ENCODE measurements at regions not wholly inside any gene's neighbourhood (a gene's known extent, or its start where the extent isn't known, plus 50 kb on each side); places are given as distances from the start of the nearest gene placed in this dataset.

DNA sequence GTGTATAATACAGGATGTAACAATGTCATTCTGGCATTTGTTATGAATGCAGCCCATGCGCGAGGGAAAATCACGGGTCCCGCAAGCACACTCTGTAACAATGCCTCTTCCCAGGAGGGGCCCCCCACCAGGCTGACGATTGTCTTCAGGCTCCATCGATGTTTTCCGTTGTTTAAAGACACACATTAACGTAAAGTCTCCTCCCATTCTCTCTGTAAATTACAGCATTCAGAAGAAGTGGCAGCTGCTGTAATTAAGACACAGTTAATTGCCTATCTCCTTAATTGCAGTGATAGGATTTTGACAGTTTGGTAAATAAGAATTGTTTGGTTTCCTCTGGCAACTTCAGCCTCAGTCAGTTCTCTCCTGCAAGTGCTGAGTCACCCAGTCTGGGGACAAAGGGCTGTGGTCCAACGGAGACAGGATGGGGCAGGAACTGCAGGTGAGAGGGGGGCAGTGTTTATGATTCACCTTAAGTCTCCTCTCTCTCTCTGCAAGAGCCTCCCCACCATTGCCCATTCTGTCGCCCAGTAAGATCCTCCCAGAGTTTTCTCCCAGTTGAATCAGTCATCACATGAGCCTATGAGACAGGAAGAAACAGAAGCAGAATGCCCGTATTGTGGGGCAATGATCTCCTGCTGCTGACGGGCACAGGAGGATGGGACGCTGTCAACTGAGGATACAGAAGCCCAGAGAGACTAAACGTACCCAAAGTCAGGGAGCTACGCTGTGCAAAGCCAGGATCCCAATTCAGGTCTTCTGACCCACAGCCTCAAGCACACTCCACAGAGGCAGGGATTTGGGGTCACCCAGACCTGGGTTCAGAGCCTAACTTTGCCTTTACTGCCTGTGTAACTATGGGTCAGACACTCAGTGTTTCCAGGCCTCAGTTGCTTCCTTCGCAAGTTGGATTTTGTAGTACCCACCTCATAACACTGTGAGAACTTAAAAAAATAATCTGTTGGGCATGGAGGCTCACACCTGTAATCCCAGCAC, 110.0 kb downstream of the ADSS2 start:
- peak in 1 of 2 donors; percentile 79 for DNase-seq (ENCODE audit: low spot score in 2 of 2)
- 25 to 33% methylated on average over 16 of the region's 16 CpGs for WGBS, 2 donors
- TF ChIP-seq, protein P1, sequence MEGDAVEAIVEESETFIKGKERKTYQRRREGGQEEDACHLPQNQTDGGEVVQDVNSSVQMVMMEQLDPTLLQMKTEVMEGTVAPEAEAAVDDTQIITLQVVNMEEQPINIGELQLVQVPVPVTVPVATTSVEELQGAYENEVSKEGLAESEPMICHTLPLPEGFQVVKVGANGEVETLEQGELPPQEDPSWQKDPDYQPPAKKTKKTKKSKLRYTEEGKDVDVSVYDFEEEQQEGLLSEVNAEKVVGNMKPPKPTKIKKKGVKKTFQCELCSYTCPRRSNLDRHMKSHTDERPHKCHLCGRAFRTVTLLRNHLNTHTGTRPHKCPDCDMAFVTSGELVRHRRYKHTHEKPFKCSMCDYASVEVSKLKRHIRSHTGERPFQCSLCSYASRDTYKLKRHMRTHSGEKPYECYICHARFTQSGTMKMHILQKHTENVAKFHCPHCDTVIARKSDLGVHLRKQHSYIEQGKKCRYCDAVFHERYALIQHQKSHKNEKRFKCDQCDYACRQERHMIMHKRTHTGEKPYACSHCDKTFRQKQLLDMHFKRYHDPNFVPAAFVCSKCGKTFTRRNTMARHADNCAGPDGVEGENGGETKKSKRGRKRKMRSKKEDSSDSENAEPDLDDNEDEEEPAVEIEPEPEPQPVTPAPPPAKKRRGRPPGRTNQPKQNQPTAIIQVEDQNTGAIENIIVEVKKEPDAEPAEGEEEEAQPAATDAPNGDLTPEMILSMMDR (IDR thresholded peaks at IDR 0.05): no peak
- no peak for TF ChIP-seq POLR2A (IDR thresholded peaks at IDR 0.05)
- no peak overlapping the region for H3K4me3 ChIP-seq (ENCODE audit: low read depth, poor library complexity, severe bottlenecking)
- intact Hi-C loops (cut with DNase I; ENCODE audit: low total_unique reads): no loop called here

DNA sequence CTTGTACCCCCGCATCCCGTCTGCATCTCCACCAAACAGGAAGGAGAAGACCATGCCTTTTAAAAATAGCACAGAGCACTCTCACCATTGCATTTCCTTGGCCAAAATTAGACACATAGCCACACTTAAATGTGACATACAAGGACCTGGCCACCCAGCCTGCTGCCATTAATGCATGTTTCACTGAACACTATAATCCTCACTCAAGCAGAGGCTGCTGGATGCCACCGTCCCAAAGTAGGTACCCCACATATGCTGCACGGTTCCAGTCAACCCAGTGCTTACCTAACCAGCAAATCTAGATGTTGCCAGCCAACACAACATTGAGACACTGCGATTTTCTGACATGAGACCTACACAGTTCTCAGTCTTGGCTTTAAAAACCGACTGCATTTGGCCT, 107.7 kb downstream of the ADSS2 start:
- TF ChIP-seq, protein P1 (IDR thresholded peaks at IDR 0.05): no peak
- no peak for TF ChIP-seq POLR2A (IDR thresholded peaks at IDR 0.05)
- WGBS, 2 donors: 86 to 91% methylated on average over 6 of the region's 6 CpGs
- intact Hi-C loops (cut with DNase I; ENCODE audit: low total_unique reads): no loop called here
- no peak overlapping the region for H3K4me3 ChIP-seq (ENCODE audit: low read depth, poor library complexity, severe bottlenecking)
- peak in 1 of 2 donors; percentile 52 for DNase-seq (ENCODE audit: low spot score in 2 of 2)

DNA sequence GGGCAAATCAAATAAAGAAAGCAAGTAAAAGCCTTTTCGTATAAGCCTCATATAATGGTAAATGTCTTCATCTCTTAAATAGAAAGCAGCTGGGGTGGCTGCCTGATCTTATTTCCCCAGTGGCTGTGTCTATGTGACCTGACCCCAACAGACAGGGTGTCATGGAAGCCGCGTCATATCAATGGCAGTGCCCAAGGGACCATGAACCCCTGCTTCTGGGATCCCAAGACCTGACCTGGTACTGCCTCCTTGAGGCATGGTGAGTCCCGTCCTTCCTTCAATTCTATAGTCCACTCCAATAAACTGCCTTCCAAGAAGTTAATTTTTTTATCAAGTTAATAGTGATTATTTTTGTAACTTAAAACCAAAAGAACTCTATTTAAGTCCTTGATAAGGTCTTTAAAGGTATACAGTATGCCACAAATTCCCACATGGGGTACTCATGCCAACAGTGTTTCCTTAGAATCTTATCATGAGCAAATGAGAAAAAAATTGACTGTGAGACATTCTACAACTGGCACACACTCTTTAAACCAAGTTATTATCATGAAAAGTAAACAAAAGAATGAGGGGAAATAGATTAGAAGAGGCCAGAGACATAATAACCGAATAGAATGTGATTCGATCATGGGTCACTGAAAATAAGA, 104.6 kb downstream of the ADSS2 start:
- H3K4me3 ChIP-seq (ENCODE audit: low read depth, poor library complexity, severe bottlenecking): no peak overlapping the region
- intact Hi-C loops (cut with DNase I; ENCODE audit: low total_unique reads): no loop called here
- DNase-seq (ENCODE audit: low spot score in 2 of 2): peak in 1 of 2 donors; percentile 42
- WGBS, 2 donors: 81 to 88% methylated on average over 6 of the region's 6 CpGs
- TF ChIP-seq POLR2A (IDR thresholded peaks at IDR 0.05): no peak
- TF ChIP-seq, protein P1 (IDR thresholded peaks at IDR 0.05): no peak

DNA sequence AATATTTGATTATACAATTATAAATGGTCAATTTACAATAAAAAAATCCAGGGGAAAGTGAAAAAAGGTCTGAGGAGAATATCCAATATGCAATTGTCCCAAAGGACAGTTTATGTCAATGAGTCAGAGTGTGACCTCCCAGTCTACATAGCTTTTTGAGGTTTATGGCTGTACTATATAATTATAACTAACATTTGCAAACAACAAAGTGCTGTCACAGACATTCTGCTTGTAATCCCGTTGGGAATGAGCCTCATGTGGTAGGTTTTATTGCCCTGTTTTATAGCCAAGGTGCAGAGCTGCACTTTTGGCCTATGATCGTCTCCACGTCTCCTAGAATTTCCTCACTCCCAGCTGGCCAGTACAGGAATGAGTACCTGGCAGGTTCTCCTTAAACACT, 103.8 kb downstream of the ADSS2 start:
- 44 to 51% methylated on average over 3 of the region's 3 CpGs for WGBS, 2 donors
- no peak for TF ChIP-seq POLR2A (IDR thresholded peaks at IDR 0.05)
- TF ChIP-seq, protein P1 (IDR thresholded peaks at IDR 0.05): no peak
- DNase-seq (ENCODE audit: low spot score in 2 of 2): no peak
- no peak overlapping the region for H3K4me3 ChIP-seq (ENCODE audit: low read depth, poor library complexity, severe bottlenecking)
- intact Hi-C loops (cut with DNase I; ENCODE audit: low total_unique reads): no loop called here

DNA sequence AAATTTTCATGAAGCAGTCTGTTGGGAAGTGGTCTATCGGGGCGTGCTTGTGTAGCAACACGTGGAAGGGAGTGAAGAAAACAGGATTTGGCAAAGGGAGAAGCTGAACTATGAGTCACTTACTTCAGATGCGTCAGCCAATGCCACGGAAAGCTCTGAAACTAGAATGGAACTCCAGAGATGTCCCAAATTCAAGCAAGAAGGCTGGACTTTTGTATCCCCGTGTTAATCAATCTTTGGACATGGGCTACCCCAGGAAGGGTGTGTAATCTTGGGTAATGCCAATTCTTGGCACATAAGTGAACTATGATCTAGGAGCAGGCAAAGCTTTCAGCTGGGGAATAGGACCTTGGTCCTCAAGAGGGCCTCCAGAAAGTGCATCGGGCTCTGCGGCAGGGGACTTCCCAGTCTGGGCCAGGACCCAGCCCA, 102.6 kb downstream of the ADSS2 start:
- intact Hi-C loops (cut with DNase I; ENCODE audit: low total_unique reads): no loop called here
- 31 to 44% methylated on average over 8 of the region's 8 CpGs for WGBS, 2 donors
- H3K4me3 ChIP-seq (ENCODE audit: low read depth, poor library complexity, severe bottlenecking): no peak overlapping the region
- TF ChIP-seq POLR2A (IDR thresholded peaks at IDR 0.05): no peak
- TF ChIP-seq, protein P1 (IDR thresholded peaks at IDR 0.05): no peak
- DNase-seq (ENCODE audit: low spot score in 2 of 2): peak; percentile 65 to 84

All from lower leg skin (tissue), 4 donors.